H1 (cell line): ENCODE measurements at regions not wholly inside any gene's neighbourhood (a gene's known extent, or its start where the extent isn't known, plus 50 kb on each side); places are given as distances from the start of the nearest gene placed in this dataset.

ENCODE experiments used
- CTCF ChIA-PET: fragments of 300-600 bp; sonication (Branson Sonifier 250); formaldehyde crosslinking; loops from one replicate; lab custom pipeline; 2021; ENCODE audit not compliant: partially characterized antibody; lab: Charles Lee
- POLR2A ChIA-PET: fragments of 300-600 bp; sonication (Branson Sonifier 250); formaldehyde crosslinking; loops from one replicate; lab custom pipeline; 2021; ENCODE audit warnings: inconsistent platforms; ENCODE audit not compliant: partially characterized antibody; lab: Charles Lee
- DNase-seq, 2 experiments: peaks; one replicate each; pipeline versions ENCODE4 v3.0.0 to v3.0.0-alpha.2; 2010 to 2022; ENCODE audit warnings: low spot score in 2 of 2, low read depth in 1 of 2, mixed read lengths in 1 of 2
- FAIRE-seq: peaks from 2 replicates; lab custom pipeline; 2011; peaks lifted over from hg19 to GRCh38; lab: Jason Lieb, UNC
- H2AFZ ChIP-seq: 2 replicates; pipeline ENCODE4 v1.8.1; 2012; ENCODE audit warnings: low read length, inconsistent platforms
- H2AK5ac ChIP-seq: 2 replicates; pipeline ENCODE4 v1.6.1; 2013; ENCODE audit warnings: low read depth, low read length
- H2BK120ac ChIP-seq: replicated peaks from 2 replicates; pipeline ENCODE3; 2013; ENCODE audit warnings: low read depth, low read length, inconsistent platforms
- H2BK12ac ChIP-seq: 2 replicates; pipeline ENCODE4 v1.6.1; 2013; ENCODE audit warnings: low read depth, low read length
- H2BK15ac ChIP-seq: 2 replicates; pipeline ENCODE4 v1.6.1; 2013; ENCODE audit warnings: low read length
- H2BK20ac ChIP-seq: 2 replicates; pipeline ENCODE4 v1.6.1; 2013; ENCODE audit warnings: low read length
- H2BK5ac ChIP-seq: 2 replicates; pipeline ENCODE4 v1.6.1; 2013; ENCODE audit warnings: low read depth, low read length
- H3K14ac ChIP-seq: 2 replicates; pipeline ENCODE4 v1.6.1; 2013; ENCODE audit warnings: inconsistent platforms; ENCODE audit not compliant: insufficient read length
- H3K18ac ChIP-seq: 2 replicates; pipeline ENCODE4 v1.6.1; 2013; ENCODE audit warnings: low read length; ENCODE audit errors: extremely low read depth
- H3K23ac ChIP-seq: 2 replicates; pipeline ENCODE4 v1.6.1; 2013; ENCODE audit warnings: inconsistent platforms; ENCODE audit not compliant: insufficient read length
- H3K23me2 ChIP-seq: 2 replicates; pipeline ENCODE4 v1.6.1; 2013; ENCODE audit warnings: low read depth, low read length
- H3K27ac ChIP-seq: 2 replicates; pipeline ENCODE4 v1.6.1; 2011; ENCODE audit warnings: low read depth, low read length, inconsistent platforms
- H3K27me3 ChIP-seq, 4 experiments: replicated peaks in 1 of 4; 1 replicate in 1 of 4; 2 replicates in 3 of 4; pipeline versions ENCODE4 v1.6.1 to v1.8.1; 2011 to 2013; ENCODE audit warnings: low read length in 3 of 4, mild to moderate bottlenecking in 3 of 4, inconsistent platforms in 2 of 4, mixed read lengths in 2 of 4, moderate library complexity in 1 of 4; ENCODE audit not compliant: control insufficient read depth in 3 of 4, insufficient read depth in 3 of 4; ENCODE audit errors: extremely low read depth in 1 of 4
- H3K36me3 ChIP-seq, 4 experiments: 2 replicates each; pipeline versions ENCODE4 v1.6.1 to v1.8.1; 2011 to 2013; ENCODE audit warnings: mild to moderate bottlenecking in 4 of 4, low read length in 3 of 4, moderate library complexity in 2 of 4, control low read depth in 1 of 4, inconsistent platforms in 1 of 4; ENCODE audit not compliant: insufficient read depth in 4 of 4, control insufficient read depth in 2 of 4
- H3K4ac ChIP-seq: replicated peaks from 2 replicates; pipeline ENCODE3; 2013; ENCODE audit warnings: low read length, low read depth, mixed read lengths, inconsistent platforms; ENCODE audit not compliant: insufficient read length
- H3K4me1 ChIP-seq, 4 experiments: replicated peaks in 1 of 4; 1 replicate in 1 of 4; 2 replicates in 3 of 4; pipeline versions ENCODE4 v1.6.1 to v1.8.1; 2011 to 2013; ENCODE audit warnings: low read length in 3 of 4, inconsistent platforms in 2 of 4, mixed read lengths in 1 of 4; ENCODE audit not compliant: insufficient read depth in 4 of 4, control insufficient read depth in 3 of 4
- H3K4me2 ChIP-seq, 2 experiments: 2 replicates each; pipeline versions ENCODE4 v1.6.1 to v1.8.1; 2011 to 2013; ENCODE audit warnings: low read depth in 2 of 2, low read length in 2 of 2, control low read depth in 1 of 2, inconsistent platforms in 1 of 2, mild to moderate bottlenecking in 1 of 2; ENCODE audit not compliant: insufficient read depth in 1 of 2
- H3K4me3 ChIP-seq, 4 experiments: fragments of 200-600, 300-600 bp in 1 of 4; sonication (generic), shearing (Covaris generic), sonication (Bioruptor Twin) in 1 of 4; 2 replicates each; pipeline versions ENCODE4 v1.5.1 to v1.8.1; 2011 to 2016; ENCODE audit warnings: low read length in 4 of 4, low read depth in 3 of 4, control low read depth in 2 of 4, inconsistent platforms in 2 of 4, mild to moderate bottlenecking in 2 of 4, mixed read lengths in 1 of 4, moderate library complexity in 1 of 4; ENCODE audit not compliant: insufficient read depth in 2 of 4; ENCODE audit errors: extremely low read depth in 1 of 4
- H3K56ac ChIP-seq: replicated peaks from 2 replicates; pipeline ENCODE3; 2013; ENCODE audit warnings: low read depth, mild to moderate bottlenecking, mixed read lengths, low read length, inconsistent platforms; ENCODE audit not compliant: insufficient read length
- H3K79me1 ChIP-seq: 2 replicates; pipeline ENCODE4 v1.6.1; 2013; ENCODE audit warnings: low read depth, low read length, control low read depth
- H3K79me2 ChIP-seq, 2 experiments: 2 replicates each; pipeline versions ENCODE4 v1.6.1 to v1.8.1; 2012 to 2013; ENCODE audit warnings: low read length in 2 of 2, mild to moderate bottlenecking in 2 of 2, inconsistent platforms in 1 of 2; ENCODE audit not compliant: insufficient read depth in 2 of 2, control insufficient read depth in 1 of 2
- H3K9ac ChIP-seq, 4 experiments: replicated peaks in 1 of 4; 1 replicate in 1 of 4; 2 replicates in 3 of 4; pipeline versions ENCODE4 v1.6.1 to v1.8.1; 2011 to 2013; ENCODE audit warnings: low read depth in 3 of 4, low read length in 3 of 4, control low read depth in 2 of 4, mild to moderate bottlenecking in 2 of 4, moderate library complexity in 2 of 4, inconsistent platforms in 1 of 4; ENCODE audit errors: extremely low read depth in 1 of 4
- H3K9me3 ChIP-seq, 2 experiments: 2 replicates each; pipeline versions ENCODE4 v1.6.1 to v1.8.1; 2012 to 2013; ENCODE audit warnings: mild to moderate bottlenecking in 2 of 2, moderate library complexity in 2 of 2, control low read depth in 1 of 2, inconsistent platforms in 1 of 2, low read depth in 1 of 2, low read length in 1 of 2, mixed read lengths in 1 of 2; ENCODE audit not compliant: insufficient read depth in 2 of 2
- H4K20me1 ChIP-seq, 2 experiments: replicated peaks in 1 of 2; 2 replicates each; pipeline versions ENCODE3 to v1.8.1; 2011 to 2013; ENCODE audit warnings: inconsistent platforms in 2 of 2, low read length in 2 of 2, mild to moderate bottlenecking in 1 of 2; ENCODE audit not compliant: insufficient read depth in 2 of 2, control insufficient read depth in 1 of 2
- H4K5ac ChIP-seq: 2 replicates; pipeline ENCODE4 v1.6.1; 2013; ENCODE audit warnings: low read length, low read depth, mixed read lengths, inconsistent platforms; ENCODE audit not compliant: insufficient read length
- H4K8ac ChIP-seq: 2 replicates; pipeline ENCODE4 v1.8.0; 2013; ENCODE audit warnings: mild to moderate bottlenecking, moderate library complexity, low read length, inconsistent platforms; ENCODE audit not compliant: insufficient read depth; ENCODE audit errors: extremely low read depth
- H4K91ac ChIP-seq: replicated peaks from 2 replicates; pipeline ENCODE3; 2013; ENCODE audit warnings: low read length, mixed read lengths, inconsistent platforms; ENCODE audit not compliant: insufficient read length
- CBX8 ChIP-seq: fragments of 300-800, 300-1000 bp; sonication (generic); IDR thresholded peaks from 2 replicates; pipeline ENCODE4 v1.7.1; 2016; ENCODE audit warnings: low read depth, low read length, borderline replicate concordance
- CEBPB ChIP-seq: IDR thresholded peaks from 2 replicates; pipeline ENCODE4 v1.6.1; 2012; ENCODE audit warnings: low read depth, low read length
- HDAC6 ChIP-seq: IDR thresholded peaks from one replicate; pipeline ENCODE4 v1.7.1; 2012; ENCODE audit warnings: low read depth, mild to moderate bottlenecking, inconsistent platforms, low read length, moderate library complexity
- NRF1 ChIP-seq: IDR thresholded peaks from 2 replicates; pipeline ENCODE4 v1.6.1; 2011; ENCODE audit warnings: mild to moderate bottlenecking, low read depth, low read length, improper control_type of control experiment
- SRF ChIP-seq: IDR thresholded peaks from 2 replicates; pipeline ENCODE4 v1.6.1; 2011; ENCODE audit warnings: mild to moderate bottlenecking, low read depth, low read length, moderate library complexity
- TAF7 ChIP-seq: optimal IDR thresholded peaks from 2 replicates; pipeline ENCODE3; 2011; ENCODE audit warnings: low read depth, mild to moderate bottlenecking, inconsistent platforms, low read length, moderate library complexity, borderline replicate concordance
- WGBS, 2 experiments: shearing (Covaris generic) in 1 of 2; methylation state at CpG; one replicate each; pipeline versions ENCODE4 v1.1.6 to v1.1.7; 2013 to 2015; ENCODE audit warnings: low lambda C conversion rate in 2 of 2, mixed read lengths in 2 of 2, inconsistent platforms in 1 of 2, low coverage in 1 of 2, missing lambda C conversion rate in 1 of 2; ENCODE audit not compliant: insufficient replicate concordance in 2 of 2, insufficient coverage in 1 of 2, insufficient read length in 1 of 2; ENCODE audit errors: extremely low coverage in 1 of 2, missing lambda C conversion rate in 1 of 2; 5-methylcytosine and 5-hydroxymethylcytosine counted together

DNA sequence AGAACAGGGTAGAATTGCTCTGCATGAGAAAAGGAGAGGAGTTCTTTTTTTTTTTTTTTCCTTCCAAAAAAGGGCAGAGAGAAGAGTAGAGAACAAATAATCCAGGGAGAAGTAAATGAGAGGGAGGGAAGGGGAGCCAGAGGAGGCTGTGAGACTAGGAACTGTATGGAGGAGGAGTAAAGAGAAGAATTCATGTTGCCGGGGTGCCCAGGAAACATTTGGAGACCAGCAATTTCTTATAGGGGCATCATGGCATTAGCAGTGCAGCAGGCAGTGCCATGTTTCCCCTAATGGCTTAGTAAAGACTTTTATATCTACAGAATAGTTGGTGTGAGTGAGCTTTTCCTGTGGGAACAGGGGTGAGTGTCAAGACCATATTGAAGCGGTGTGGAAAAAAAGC, 86.4 kb upstream of the SESTD1 start:
- Histone ChIP-seq H3K14ac (no peak overlapping the region), H3K79me1 (no peaks in the 10 kb centered on the region), H2BK12ac (no peak overlapping the region), H2AK5ac (no peak overlapping the region), H3K56ac (no peak overlapping the region), H3K27ac (no peak overlapping the region), H3K36me3 (no peaks in the 10 kb centered on the region), H4K91ac (no peak overlapping the region), H2BK20ac (no peak overlapping the region), H4K8ac (no peak overlapping the region), H2BK15ac (no peak overlapping the region), H3K9ac (no peak overlapping the region), H2AFZ (no peak overlapping the region), H3K27me3 (no peaks in the 10 kb centered on the region), H4K5ac (no peak overlapping the region), H4K20me1 (no peaks in the 10 kb centered on the region), H2BK5ac (no peak overlapping the region), H3K4me3 (no peak overlapping the region), H3K9me3 (no peaks in the 10 kb centered on the region), H3K4me1 (no peaks in the 10 kb centered on the region), H2BK120ac (no peak overlapping the region), H3K4ac (no peak overlapping the region), H3K23me2 (no peaks in the 10 kb centered on the region), H3K4me2 (no peak overlapping the region), H3K18ac (no peak overlapping the region), H3K23ac (no peak overlapping the region), H3K79me2 (no peaks in the 10 kb centered on the region)
- TF ChIP-seq CEBPB (no peak), CBX8 (no peak), NRF1 (no peak), SRF (peak; percentile 46; the same call in 1 of the 2 replicates), TAF7 (no peak), HDAC6 (no peak)
- CTCF ChIA-PET, result interaction anchor here (1.1 kb wide), 1 partner anchor 221 kb away, joined by 4 read pairs; no protein-coding TSS in a partner anchor
- WGBS, 2 experiments, result 97% methylated on average over 2 of the region's 2 CpGs; no CpG with 5 or more reads in 1 of the 2 experiments
- no peak for FAIRE-seq
- DNase-seq, result no peak
- POLR2A ChIA-PET, result no interaction called here
